ENCODE measurements at regions not wholly inside any gene's neighbourhood (a gene's known extent, or its start where the extent isn't known, plus 50 kb on each side); places are given as distances from the start of the nearest gene placed in this dataset.

DNA sequence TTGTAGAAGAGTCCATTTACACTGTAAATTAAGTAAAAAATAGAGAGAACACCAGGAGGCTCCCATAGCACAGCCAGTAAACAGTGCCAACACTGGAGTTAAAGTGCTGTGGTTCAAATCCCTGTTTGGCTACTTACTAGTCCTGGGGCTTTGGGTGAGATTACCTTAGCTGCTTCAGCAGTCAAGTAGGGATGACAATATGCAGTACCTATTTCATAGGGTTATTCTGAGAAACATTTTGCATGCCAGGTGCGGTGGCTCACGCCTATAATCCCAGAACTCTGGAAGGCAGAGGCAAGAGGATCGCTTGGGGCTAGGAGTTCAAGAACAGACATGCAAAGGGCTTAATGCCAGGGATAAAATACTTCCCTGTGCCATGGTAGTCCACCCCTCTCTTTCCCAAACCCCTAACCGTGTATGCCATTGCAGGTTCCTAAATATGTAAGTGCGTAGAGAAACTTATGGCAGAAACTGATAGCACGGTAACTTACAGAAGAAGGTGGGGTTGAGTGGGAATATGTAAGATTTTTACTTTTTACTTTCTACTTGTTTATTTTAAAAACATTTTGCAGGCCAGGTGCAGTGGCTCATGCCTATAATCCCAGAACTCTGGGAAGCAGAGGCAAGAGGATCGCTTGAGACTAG, 86.4 kb upstream of the PICALM start:
- Histone ChIP-seq H3K4me2 (ENCODE audit: low read length) (no peak overlapping the region), H2BK5ac (ENCODE audit: low read depth, low read length, poor library complexity) (no peak overlapping the region), H2BK12ac (ENCODE audit: low read length) (no peak overlapping the region), H3K23ac (ENCODE audit: low read length) (no peak overlapping the region), H3K79me1 (ENCODE audit: low read length) (peaks cover 10% of the 10 kb centered on the region), H2AK5ac (ENCODE audit: low read length) (no peak overlapping the region), H3K36me3 (ENCODE audit: control insufficient read depth in 1 of 2, insufficient read depth in 2 of 2, low read length in 2 of 2) (no peaks in the 10 kb centered on the region), H3K4me1 (ENCODE audit: control insufficient read depth in 1 of 2, insufficient read depth in 2 of 2, low read length in 2 of 2) (peaks cover 19 to 20% of the 10 kb centered on the region in 2 experiments), H2BK120ac (ENCODE audit: insufficient read depth, low read length, poor library complexity) (no peak overlapping the region), H4K8ac (ENCODE audit: low read depth, low read length) (no peak overlapping the region), H2AFZ (ENCODE audit: insufficient read depth, low read length, poor library complexity) (no peak overlapping the region), H3K9me3 (ENCODE audit: insufficient read depth, low read depth, low read length) (no peaks in the 10 kb centered on the region), H3K4me3 (ENCODE audit: low read depth, low read length) (no peak overlapping the region), H3K18ac (ENCODE audit: low read length) (no peak overlapping the region), H4K91ac (ENCODE audit: low read depth, low read length) (no peak overlapping the region), H4K12ac (ENCODE audit: low read depth, low read length) (no peak overlapping the region), H3K14ac (ENCODE audit: low read length) (no peak overlapping the region), H3K9ac (ENCODE audit: low read length) (no peak overlapping the region), H3K27ac (ENCODE audit: low read depth, low read length) (no peak overlapping the region), H3K4ac (ENCODE audit: low read depth, low read length) (no peak overlapping the region), H3K27me3 (ENCODE audit: insufficient read depth, low read length) (no peaks in the 10 kb centered on the region), H3K79me2 (ENCODE audit: control insufficient read depth, insufficient read depth, low read length, poor library complexity) (peaks cover 2% of the 10 kb centered on the region)
- peak in 1 of 2 donors; percentile 47 for DNase-seq
- no CpG with 5 or more reads among the region's 7 CpGs for WGBS (ENCODE audit: extremely low coverage, insufficient coverage, insufficient read length)

- H3K18ac ChIP-seq (ENCODE audit: low read length), result no peak overlapping the region
- no peak overlapping the region for H2BK12ac ChIP-seq (ENCODE audit: low read length)
- H3K36me3 ChIP-seq (ENCODE audit: control insufficient read depth in 1 of 2, insufficient read depth in 2 of 2, low read length in 2 of 2), result no peaks in the 10 kb centered on the region
- no CpG with 5 or more reads among the region's 1 CpG for WGBS (ENCODE audit: extremely low coverage, insufficient coverage, insufficient read length)
- H3K27ac ChIP-seq (ENCODE audit: low read depth, low read length), result no peak overlapping the region
- peaks cover 6% of the 10 kb centered on the region for H3K79me1 ChIP-seq (ENCODE audit: low read length)
- no peaks in the 10 kb centered on the region for H3K27me3 ChIP-seq (ENCODE audit: insufficient read depth, low read length)
- no peak overlapping the region for H3K4me3 ChIP-seq (ENCODE audit: low read depth, low read length)
- peaks cover 2% of the 10 kb centered on the region for H3K79me2 ChIP-seq (ENCODE audit: control insufficient read depth, insufficient read depth, low read length, poor library complexity)
- H4K91ac ChIP-seq (ENCODE audit: low read depth, low read length), result peak overlapping the region; percentile 33
- H3K4me2 ChIP-seq (ENCODE audit: low read length), result no peak overlapping the region
- H3K9ac ChIP-seq (ENCODE audit: low read length), result no peak overlapping the region
- H4K12ac ChIP-seq (ENCODE audit: low read depth, low read length), result no peak overlapping the region
- no peak overlapping the region for H3K14ac ChIP-seq (ENCODE audit: low read length)
- H4K8ac ChIP-seq (ENCODE audit: low read depth, low read length), result no peak overlapping the region
- no peak overlapping the region for H2AFZ ChIP-seq (ENCODE audit: insufficient read depth, low read length, poor library complexity)
- no peak for DNase-seq
- H2BK5ac ChIP-seq (ENCODE audit: low read depth, low read length, poor library complexity), result no peak overlapping the region
- H3K23ac ChIP-seq (ENCODE audit: low read length), result no peak overlapping the region
- H3K9me3 ChIP-seq (ENCODE audit: insufficient read depth, low read depth, low read length), result no peaks in the 10 kb centered on the region
- no peak overlapping the region for H2AK5ac ChIP-seq (ENCODE audit: low read length)
- H2BK120ac ChIP-seq (ENCODE audit: insufficient read depth, low read length, poor library complexity), result no peak overlapping the region
- no peak overlapping the region for H3K4ac ChIP-seq (ENCODE audit: low read depth, low read length)
- peaks cover 13 to 14% of the 10 kb centered on the region in 2 experiments for H3K4me1 ChIP-seq (ENCODE audit: control insufficient read depth in 1 of 2, insufficient read depth in 2 of 2, low read length in 2 of 2)
Measured at GRCh38 chr11:86153439-86153838, 84.6 kb upstream of the PICALM start.

DNA sequence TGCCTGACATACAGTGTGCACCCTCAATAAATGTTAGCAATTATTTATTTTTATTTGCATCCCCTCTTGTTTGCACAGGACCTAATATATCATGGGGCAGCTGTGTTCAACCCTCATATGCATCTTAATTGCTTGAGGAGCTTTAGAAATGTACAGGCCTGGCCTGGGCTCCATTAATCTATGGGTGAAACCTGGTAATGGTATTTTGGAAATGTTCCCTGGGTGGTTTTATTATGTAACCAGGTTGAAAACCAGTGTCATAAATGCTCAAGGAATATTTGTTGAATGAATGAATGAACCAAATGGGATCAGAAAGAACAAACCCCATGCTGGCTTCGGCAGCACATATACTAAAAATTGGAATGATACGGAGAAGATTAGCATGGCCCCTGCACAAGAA, 84.0 kb upstream of the PICALM start:
- H3K4ac ChIP-seq (ENCODE audit: low read depth, low read length), result no peak overlapping the region
- no CpG with 5 or more reads among the region's 2 CpGs for WGBS (ENCODE audit: extremely low coverage, insufficient coverage, insufficient read length)
- no peak overlapping the region for H4K91ac ChIP-seq (ENCODE audit: low read depth, low read length)
- H3K9ac ChIP-seq (ENCODE audit: low read length), result no peak overlapping the region
- no peak overlapping the region for H3K27ac ChIP-seq (ENCODE audit: low read depth, low read length)
- no peaks in the 10 kb centered on the region for H3K36me3 ChIP-seq (ENCODE audit: control insufficient read depth in 1 of 2, insufficient read depth in 2 of 2, low read length in 2 of 2)
- H2AK5ac ChIP-seq (ENCODE audit: low read length), result no peak overlapping the region
- DNase-seq, result peak; percentile 63 to 89
- no peak overlapping the region for H3K14ac ChIP-seq (ENCODE audit: low read length)
- H3K23ac ChIP-seq (ENCODE audit: low read length), result no peak overlapping the region
- peaks cover 13 to 14% of the 10 kb centered on the region in 2 experiments for H3K4me1 ChIP-seq (ENCODE audit: control insufficient read depth in 1 of 2, insufficient read depth in 2 of 2, low read length in 2 of 2)
- no peaks in the 10 kb centered on the region for H3K9me3 ChIP-seq (ENCODE audit: insufficient read depth, low read depth, low read length)
- H2AFZ ChIP-seq (ENCODE audit: insufficient read depth, low read length, poor library complexity), result no peak overlapping the region
- H3K79me2 ChIP-seq (ENCODE audit: control insufficient read depth, insufficient read depth, low read length, poor library complexity), result peaks cover 2% of the 10 kb centered on the region
- H3K4me2 ChIP-seq (ENCODE audit: low read length), result no peak overlapping the region
- no peak overlapping the region for H3K4me3 ChIP-seq (ENCODE audit: low read depth, low read length)
- H3K79me1 ChIP-seq (ENCODE audit: low read length), result peaks cover 6% of the 10 kb centered on the region
- H2BK5ac ChIP-seq (ENCODE audit: low read depth, low read length, poor library complexity), result no peak overlapping the region
- no peak overlapping the region for H2BK12ac ChIP-seq (ENCODE audit: low read length)
- H3K27me3 ChIP-seq (ENCODE audit: insufficient read depth, low read length), result no peaks in the 10 kb centered on the region
- H3K18ac ChIP-seq (ENCODE audit: low read length), result no peak overlapping the region
- no peak overlapping the region for H2BK120ac ChIP-seq (ENCODE audit: insufficient read depth, low read length, poor library complexity)
- no peak overlapping the region for H4K8ac ChIP-seq (ENCODE audit: low read depth, low read length)
- no peak overlapping the region for H4K12ac ChIP-seq (ENCODE audit: low read depth, low read length)

GRCh38 chr11:86152006-86152862, 83.3 kb upstream of the PICALM start:
- Histone ChIP-seq H3K4me2 (ENCODE audit: low read length) (peak overlapping the region; percentile 20), H3K23ac (ENCODE audit: low read length) (no peak overlapping the region), H3K4ac (ENCODE audit: low read depth, low read length) (no peak overlapping the region), H3K14ac (ENCODE audit: low read length) (no peak overlapping the region), H3K9me3 (ENCODE audit: insufficient read depth, low read depth, low read length) (no peaks in the 10 kb centered on the region), H3K9ac (ENCODE audit: low read length) (no peak overlapping the region), H3K79me1 (ENCODE audit: low read length) (peaks cover 6% of the 10 kb centered on the region), H2AFZ (ENCODE audit: insufficient read depth, low read length, poor library complexity) (no peak overlapping the region), H3K4me3 (ENCODE audit: low read depth, low read length) (no peak overlapping the region), H4K91ac (ENCODE audit: low read depth, low read length) (peak overlapping the region; percentile 70), H4K12ac (ENCODE audit: low read depth, low read length) (no peak overlapping the region), H3K4me1 (ENCODE audit: control insufficient read depth in 1 of 2, insufficient read depth in 2 of 2, low read length in 2 of 2) (peaks cover 13 to 14% of the 10 kb centered on the region in 2 experiments), H2BK120ac (ENCODE audit: insufficient read depth, low read length, poor library complexity) (peak overlapping the region; percentile 27), H2BK5ac (ENCODE audit: low read depth, low read length, poor library complexity) (peak overlapping the region; percentile 16), H3K79me2 (ENCODE audit: control insufficient read depth, insufficient read depth, low read length, poor library complexity) (peaks cover 2% of the 10 kb centered on the region), H2BK12ac (ENCODE audit: low read length) (peak overlapping the region; percentile 27), H3K36me3 (ENCODE audit: control insufficient read depth in 1 of 2, insufficient read depth in 2 of 2, low read length in 2 of 2) (no peaks in the 10 kb centered on the region), H3K18ac (ENCODE audit: low read length) (no peak overlapping the region), H4K8ac (ENCODE audit: low read depth, low read length) (no peak overlapping the region), H3K27me3 (ENCODE audit: insufficient read depth, low read length) (no peaks in the 10 kb centered on the region), H2AK5ac (ENCODE audit: low read length) (peak overlapping the region; percentile 50), H3K27ac (ENCODE audit: low read depth, low read length) (peak overlapping the region; percentile 80)
- peak; percentile 38 to 82 for DNase-seq
- WGBS (ENCODE audit: extremely low coverage, insufficient coverage, insufficient read length), result no CpG with 5 or more reads among the region's 2 CpGs

Data from trophoblast cell (in vitro differentiated cells and primary cell).